Fibroblast of skin of scalp (primary cell): ENCODE measurements at regions not wholly inside any gene's neighbourhood (a gene's known extent, or its start where the extent isn't known, plus 50 kb on each side); places are given as distances from the start of the nearest gene placed in this dataset.

ENCODE experiments used
- DNase-seq: peaks from one replicate; pipeline ENCODE4 v3.0.0-alpha.2; 2013

GRCh38 chr10:113292086-113292485, 260.8 kb upstream of the HABP2 start:
- DNase-seq: no peak

- DNase-seq: no peak
Observed at GRCh38 chr10:113292743-113293142, 260.1 kb upstream of the HABP2 start.

- DNase-seq: no peak
Observed at GRCh38 chr10:113293167-113293566, 259.7 kb upstream of the HABP2 start.

DNA sequence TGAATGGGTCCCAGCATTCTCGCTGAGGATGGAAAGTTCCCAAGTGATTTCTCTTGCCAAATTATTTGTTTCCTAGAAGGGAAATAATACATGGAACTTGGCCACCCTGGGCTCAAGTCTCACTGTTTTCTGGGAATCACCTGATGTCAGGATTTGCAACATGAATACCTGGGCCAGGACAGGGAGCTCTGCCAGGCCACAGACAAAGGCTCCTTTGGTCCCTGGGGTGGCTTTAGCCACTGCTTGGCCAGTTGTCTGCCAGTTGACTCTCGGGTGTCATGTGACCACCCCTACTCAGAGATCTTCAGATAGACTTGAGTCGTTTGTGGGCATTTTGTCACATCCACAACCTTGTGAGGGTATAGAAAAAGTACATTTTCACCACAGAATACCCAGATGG, 258.0 kb upstream of the HABP2 start:
- DNase-seq: no peak

- DNase-seq: peak; percentile 97
Observed at GRCh38 chr10:113297226-113297625, 255.6 kb upstream of the HABP2 start.

- DNase-seq: no peak
Observed at GRCh38 chr10:113298616-113299015, 254.2 kb upstream of the HABP2 start.

- no peak for DNase-seq
Observed at GRCh38 chr10:113300201-113300600, 252.7 kb upstream of the HABP2 start.

GRCh38 chr10:113300617-113301016, 252.2 kb upstream of the HABP2 start:
- no peak for DNase-seq

DNA sequence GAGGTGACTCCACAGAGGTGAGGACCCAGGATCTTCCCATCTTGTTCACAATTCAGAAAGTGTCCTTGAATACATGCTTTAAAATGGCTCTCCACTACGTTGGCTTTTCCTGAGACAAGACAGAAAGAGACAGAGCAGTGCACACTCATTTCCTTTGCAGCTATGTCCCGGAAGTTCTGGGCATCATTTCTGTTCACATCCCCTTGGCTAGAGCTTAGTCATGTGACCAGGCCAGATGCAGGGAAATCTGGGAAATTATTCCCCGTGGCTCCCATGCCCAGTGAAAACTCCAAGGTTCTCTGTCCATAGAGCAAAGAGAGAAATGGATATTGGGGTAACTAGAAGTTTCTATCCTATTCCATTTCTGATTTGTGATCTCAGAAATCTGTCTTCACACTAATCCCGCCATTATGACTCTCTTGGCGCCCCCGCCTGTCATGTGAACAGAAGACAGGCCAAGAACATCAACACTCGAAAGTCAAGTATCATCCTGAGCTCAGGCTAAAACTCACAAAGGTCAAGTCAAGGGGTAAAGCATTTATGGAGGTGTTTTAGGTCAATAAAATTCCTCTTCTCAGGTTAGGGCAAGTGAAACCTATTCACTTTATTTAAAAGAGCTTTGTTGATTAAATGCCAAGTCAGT, 251.4 kb upstream of the HABP2 start:
- DNase-seq: no peak

- no peak for DNase-seq
Observed at GRCh38 chr10:113302062-113302461, 250.8 kb upstream of the HABP2 start.

- peak; percentile 71 for DNase-seq
Observed at GRCh38 chr10:113303544-113304146, 249.2 kb upstream of the HABP2 start.

- DNase-seq: no peak
Observed at GRCh38 chr10:113304726-113305125, 248.1 kb upstream of the HABP2 start.

DNA sequence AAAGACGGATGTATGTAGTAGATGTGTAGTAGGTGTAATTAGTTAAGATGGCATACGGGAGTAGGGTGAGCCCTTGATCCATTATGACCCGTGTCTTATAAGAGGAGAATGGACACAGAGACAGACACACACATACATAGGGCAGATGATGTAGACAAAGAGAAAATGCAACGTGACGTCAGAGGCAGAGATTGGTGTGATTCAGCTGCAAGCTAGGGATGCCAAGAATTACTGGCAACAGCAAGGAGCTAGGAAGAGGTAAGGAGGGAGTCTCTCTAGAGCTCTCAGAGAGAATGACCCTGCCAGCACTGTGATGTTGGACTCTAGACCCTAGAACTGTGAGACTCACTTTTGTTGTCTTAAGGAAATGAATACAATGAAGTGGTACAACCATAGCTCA, 247.0 kb upstream of the HABP2 start:
- peak; percentile 71 for DNase-seq

DNA sequence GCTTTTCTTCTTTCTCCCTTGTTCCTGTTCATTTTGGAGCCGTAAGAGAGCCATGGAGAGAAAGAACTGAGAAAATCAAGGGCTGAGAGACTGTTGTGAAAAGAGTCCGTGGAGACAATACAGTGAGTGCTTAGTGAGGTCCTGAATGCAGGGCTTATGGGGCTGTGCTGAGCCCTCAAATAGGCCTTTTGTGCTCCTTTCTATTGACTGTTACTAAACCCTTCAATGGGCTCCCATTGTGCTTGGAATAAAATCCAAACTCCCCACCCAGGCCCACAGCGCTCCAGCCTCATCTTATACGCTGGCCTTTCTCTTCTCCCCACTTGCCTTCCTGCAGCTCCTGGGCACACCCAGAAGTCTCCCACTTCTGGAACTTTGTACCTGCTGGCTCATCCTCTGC, 243.1 kb upstream of the HABP2 start:
- DNase-seq: no peak

GRCh38 chr10:113310347-113310746, 242.5 kb upstream of the HABP2 start:
- no peak for DNase-seq

DNA sequence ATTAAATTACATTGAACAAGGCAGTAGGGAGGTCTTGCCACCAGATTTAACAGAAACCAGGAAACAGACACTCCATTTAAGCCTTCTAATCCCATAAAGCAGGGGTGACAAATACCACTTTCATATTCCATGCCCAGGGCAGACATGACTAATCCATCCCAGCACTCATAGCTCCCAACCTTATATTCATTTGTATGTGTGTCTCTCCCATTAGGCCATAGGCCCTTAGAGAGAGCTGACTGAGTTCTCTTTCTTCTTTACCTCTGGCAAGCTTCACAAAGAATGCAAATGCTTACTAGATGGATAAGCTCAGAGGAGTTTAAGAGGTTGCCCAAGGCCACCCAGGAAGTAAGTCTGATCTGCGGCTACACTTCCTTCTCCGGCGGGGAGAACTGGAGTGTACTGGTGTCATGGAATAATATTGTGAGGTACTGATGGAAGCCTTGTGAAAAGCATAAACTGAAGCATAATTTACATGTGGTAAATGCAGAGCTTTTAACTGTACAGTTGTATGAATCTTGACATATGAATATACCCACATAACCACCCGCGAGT, 239.7 kb upstream of the HABP2 start:
- DNase-seq: no peak

GRCh38 chr10:113313722-113314121, 239.1 kb upstream of the HABP2 start:
- DNase-seq: no peak

- no peak for DNase-seq
Observed at GRCh38 chr10:113316506-113316905, 236.3 kb upstream of the HABP2 start.

DNA sequence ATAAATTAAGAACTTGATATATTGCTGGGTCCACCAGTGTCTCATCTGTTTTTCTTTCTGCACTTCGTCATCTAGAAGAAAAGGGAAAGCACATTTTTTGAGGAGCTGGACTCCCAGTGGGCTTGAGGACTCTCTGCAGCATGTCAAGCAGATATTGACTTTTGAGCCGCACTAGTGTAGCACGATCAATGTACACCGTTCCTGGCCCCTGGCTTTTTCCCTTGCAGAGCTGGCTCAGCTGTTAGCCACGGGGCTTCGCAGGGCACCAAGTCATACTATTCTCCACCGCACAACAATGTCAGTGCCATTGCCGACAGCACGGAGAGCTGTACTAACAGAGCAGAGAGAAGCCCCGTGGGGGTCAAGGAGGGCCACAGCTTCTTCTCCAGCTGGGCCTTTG, 235.4 kb upstream of the HABP2 start:
- no peak for DNase-seq

GRCh38 chr10:113319479-113319878, 233.4 kb upstream of the HABP2 start:
- no peak for DNase-seq

DNA sequence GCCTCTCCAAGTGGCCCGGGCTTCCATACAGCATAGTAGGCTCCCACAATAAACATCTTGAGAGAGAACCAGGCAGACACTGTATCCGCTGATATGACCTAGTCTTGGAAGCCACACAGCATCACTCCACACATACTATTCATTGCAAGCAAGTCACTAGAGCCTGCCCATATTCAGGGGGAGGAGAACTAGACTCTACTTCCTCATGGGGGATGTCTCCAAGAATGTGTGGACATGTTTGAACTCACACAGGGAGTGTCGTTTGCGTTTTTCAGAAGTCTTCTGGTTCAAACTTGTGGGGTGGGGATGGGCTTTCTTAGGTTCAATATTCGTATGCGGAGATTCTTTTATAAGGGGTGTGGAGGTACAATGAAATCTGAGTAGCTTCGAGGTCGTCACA, 232.6 kb upstream of the HABP2 start:
- no peak for DNase-seq

GRCh38 chr10:113320987-113321386, 231.9 kb upstream of the HABP2 start:
- no peak for DNase-seq

DNA sequence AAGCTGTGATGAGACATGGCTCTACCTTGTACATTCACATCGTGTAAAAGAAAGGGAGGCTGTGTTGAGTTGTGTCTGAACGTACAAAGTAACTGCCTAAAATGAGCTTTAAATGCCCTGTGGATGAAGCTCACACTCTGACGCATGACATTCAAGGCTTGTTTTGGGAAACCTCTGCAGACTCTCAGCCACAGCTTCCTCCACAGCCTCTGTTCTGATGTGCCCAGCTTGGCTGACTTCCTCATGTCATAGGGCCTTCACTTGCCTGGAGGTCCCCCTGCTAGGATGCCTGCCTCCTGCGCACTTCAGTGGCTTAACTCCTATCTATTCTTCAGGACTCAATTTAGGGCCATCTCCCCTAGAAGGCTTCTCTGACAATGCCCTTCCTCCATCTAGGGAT, 230.0 kb upstream of the HABP2 start:
- no peak for DNase-seq

GRCh38 chr10:113323985-113324384, 228.9 kb upstream of the HABP2 start:
- no peak for DNase-seq
